Central memory CD8-positive, alpha-beta T cell (primary cell): ENCODE measurements at regions not wholly inside any gene's neighbourhood (a gene's known extent, or its start where the extent isn't known, plus 50 kb on each side); places are given as distances from the start of the nearest gene placed in this dataset.

Experiments used
- ATAC-seq: fragments of 150-1000 bp; cut with Tn5 transposase; replicated peaks from 2 replicates; pipeline ENCODE4 v1.10.0; 2022; ENCODE audit warnings: mild to moderate bottlenecking, moderate FRiP score, moderate number of reproducible peaks; ENCODE audit not compliant: poor library complexity, severe bottlenecking; ENCODE audit errors: extremely low read depth
- DNase-seq, 2 donors: peaks; one replicate each; pipeline ENCODE4 v3.0.0; 2021; ENCODE audit warnings: low spot score in 2 of 2
- H3K27ac Mint-ChIP-seq: one replicate; pipeline ENCODE4 v1.8.0; 2022; ENCODE audit warnings: low read depth, mild to moderate bottlenecking, moderate library complexity, mixed read lengths
- H3K27me3 Mint-ChIP-seq: one replicate; pipeline ENCODE4 v1.8.0; 2022; ENCODE audit warnings: mixed read lengths
- H3K36me3 Mint-ChIP-seq: one replicate; pipeline ENCODE4 v1.8.0; 2022; ENCODE audit warnings: mild to moderate bottlenecking, moderate library complexity, mixed read lengths; ENCODE audit not compliant: insufficient read depth
- H3K4me1 Mint-ChIP-seq: one replicate; pipeline ENCODE4 v1.8.0; 2022; ENCODE audit warnings: mixed read lengths
- H3K4me3 Mint-ChIP-seq: one replicate; pipeline ENCODE4 v1.8.0; 2022; ENCODE audit warnings: mild to moderate bottlenecking, moderate library complexity, mixed read lengths
- H3K9me3 Mint-ChIP-seq: one replicate; pipeline ENCODE4 v1.8.0; 2022; ENCODE audit warnings: mixed read lengths

DNA sequence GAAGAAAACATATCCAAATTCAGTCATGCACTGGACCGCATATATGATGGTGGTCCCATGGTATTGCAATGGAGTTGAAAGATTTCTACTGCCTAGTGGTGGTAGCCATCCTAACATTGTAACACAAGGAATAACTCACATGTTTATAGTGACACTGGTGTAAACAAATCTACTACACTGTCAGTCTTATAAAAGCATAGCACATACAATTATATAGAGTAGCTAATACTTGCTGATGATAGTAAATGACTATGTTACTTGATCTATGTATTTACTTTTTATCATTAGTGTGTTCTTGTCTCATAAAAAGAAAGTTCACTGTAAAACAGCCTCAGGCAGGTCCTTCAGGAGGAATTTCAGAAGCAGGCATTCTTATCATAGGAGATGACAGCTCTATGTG, 96.0 kb upstream of the CDIN1 start:
- H3K36me3 Mint-ChIP-seq: no peaks in the 10 kb centered on the region
- no peak overlapping the region for H3K4me3 Mint-ChIP-seq
- H3K27me3 Mint-ChIP-seq: no peaks in the 10 kb centered on the region
- H3K27ac Mint-ChIP-seq: no peak overlapping the region
- H3K9me3 Mint-ChIP-seq: no peaks in the 10 kb centered on the region
- ATAC-seq (no peak), DNase-seq (no peak)
- no peaks in the 10 kb centered on the region for H3K4me1 Mint-ChIP-seq

DNA sequence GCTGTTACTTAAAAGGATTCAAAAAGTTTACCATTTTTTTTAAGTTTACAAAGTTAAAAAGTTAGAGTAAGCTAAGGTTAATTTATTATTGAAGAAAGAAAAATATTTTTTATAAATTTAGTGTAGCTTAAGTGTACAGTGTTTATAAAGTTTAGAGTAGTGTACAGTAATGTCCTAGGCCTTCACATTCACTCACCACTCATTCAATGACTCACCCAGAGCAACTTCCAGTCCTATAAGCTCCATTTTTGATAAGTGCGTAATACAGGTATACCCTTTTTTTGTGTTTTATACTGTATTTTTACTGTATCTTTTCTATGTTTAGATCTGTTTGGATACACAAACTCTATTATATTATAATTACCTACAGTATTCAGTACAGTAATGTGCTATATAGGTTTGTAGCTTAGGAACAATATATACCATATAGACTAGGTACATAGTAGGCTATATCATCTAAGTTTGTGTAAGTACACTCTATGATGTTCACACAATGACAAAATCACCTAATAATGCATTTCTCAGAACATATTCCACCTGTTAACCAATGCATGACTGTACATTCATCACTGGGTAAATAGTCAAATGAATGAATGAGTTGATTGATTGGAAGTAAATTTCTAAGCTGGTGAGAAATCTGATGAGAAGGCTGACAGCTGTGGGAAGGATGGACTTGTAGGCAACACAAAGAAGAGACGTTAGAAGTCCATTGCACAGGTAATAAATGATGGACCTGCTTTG, 95.2 kb upstream of the CDIN1 start:
- H3K27ac Mint-ChIP-seq: no peak overlapping the region
- H3K36me3 Mint-ChIP-seq: no peaks in the 10 kb centered on the region
- H3K4me3 Mint-ChIP-seq: no peak overlapping the region
- H3K27me3 Mint-ChIP-seq: no peaks in the 10 kb centered on the region
- no peaks in the 10 kb centered on the region for H3K4me1 Mint-ChIP-seq
- H3K9me3 Mint-ChIP-seq: no peaks in the 10 kb centered on the region
- no peak for ATAC-seq
- no peak for DNase-seq

DNA sequence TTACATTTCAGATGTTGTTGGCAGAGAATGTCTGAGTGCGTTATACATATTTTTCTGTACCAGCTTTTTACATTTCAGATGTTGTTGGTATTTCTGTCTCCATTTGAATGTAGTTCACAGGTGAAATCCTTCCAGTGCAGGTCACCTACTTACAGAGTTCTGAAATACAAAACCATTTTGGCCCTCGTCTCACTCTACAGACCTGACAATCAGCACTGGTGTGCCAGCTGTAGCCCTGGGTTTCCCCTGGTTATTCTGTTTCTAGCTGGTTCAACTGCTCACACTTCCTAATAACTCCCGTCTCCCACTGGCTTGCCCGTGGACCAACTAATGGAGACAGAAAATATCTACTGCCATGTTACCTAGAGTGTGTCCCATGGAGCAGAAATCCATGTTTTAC, 87.5 kb upstream of the CDIN1 start:
- Mint-ChIP-seq H3K27me3 (peaks cover 6% of the 10 kb centered on the region), H3K27ac (no peak overlapping the region), H3K4me1 (no peaks in the 10 kb centered on the region), H3K36me3 (peaks cover 2% of the 10 kb centered on the region), H3K4me3 (no peak overlapping the region), H3K9me3 (no peaks in the 10 kb centered on the region)
- DNase-seq (no peak), ATAC-seq (no peak)

DNA sequence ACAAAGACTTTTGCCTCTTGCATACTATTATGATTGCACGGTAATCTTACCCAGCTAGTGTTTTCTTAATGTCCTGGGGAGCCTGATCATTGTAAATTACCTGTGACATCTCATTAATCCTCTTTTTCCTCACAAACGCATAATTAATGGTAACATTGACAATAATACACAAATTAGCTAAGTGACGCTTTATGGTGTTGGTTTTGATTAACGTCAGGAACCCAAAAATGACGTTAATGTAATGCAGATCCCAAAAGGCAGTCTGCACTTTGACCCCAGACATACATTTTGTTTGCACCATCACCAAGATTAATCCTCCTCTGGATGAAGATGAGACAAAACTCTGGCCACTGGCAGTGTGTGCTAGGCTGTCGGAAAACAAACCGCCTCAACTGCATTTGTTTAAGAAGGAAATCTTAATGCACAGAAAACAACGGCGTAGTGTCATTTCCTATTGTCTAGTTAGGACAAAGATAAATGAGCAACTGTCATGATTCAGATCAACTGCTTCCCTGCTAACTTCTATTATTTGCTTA, 83.9 kb upstream of the CDIN1 start:
- peaks cover 2% of the 10 kb centered on the region for H3K36me3 Mint-ChIP-seq
- no peaks in the 10 kb centered on the region for H3K9me3 Mint-ChIP-seq
- ATAC-seq: no peak
- peaks cover 6% of the 10 kb centered on the region for H3K27me3 Mint-ChIP-seq
- no peak overlapping the region for H3K4me3 Mint-ChIP-seq
- no peak overlapping the region for H3K27ac Mint-ChIP-seq
- DNase-seq: no peak
- no peaks in the 10 kb centered on the region for H3K4me1 Mint-ChIP-seq

DNA sequence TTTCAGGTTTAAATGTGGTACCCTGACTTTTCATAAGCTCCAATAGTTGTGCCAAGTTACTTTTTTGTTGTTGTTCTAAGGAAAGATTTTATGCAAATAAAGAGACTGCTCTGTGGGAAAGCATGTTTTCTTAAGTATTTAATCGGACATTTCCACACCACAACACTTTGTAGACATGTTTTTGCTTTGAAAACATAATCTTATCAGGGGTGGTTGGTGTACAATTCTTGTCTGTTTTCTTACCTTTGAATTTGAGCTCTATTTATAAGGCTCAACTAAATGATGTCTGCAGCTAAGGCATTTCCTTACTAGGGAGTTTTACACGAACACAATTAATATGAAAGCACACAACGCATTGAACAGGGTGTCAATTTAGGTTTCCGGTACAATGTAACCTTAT, 81.5 kb upstream of the CDIN1 start:
- Mint-ChIP-seq H3K27ac (no peak overlapping the region), H3K27me3 (peaks cover 12% of the 10 kb centered on the region), H3K9me3 (no peaks in the 10 kb centered on the region), H3K4me1 (no peaks in the 10 kb centered on the region), H3K4me3 (no peak overlapping the region), H3K36me3 (peaks cover 2% of the 10 kb centered on the region)
- ATAC-seq (no peak), DNase-seq (no peak)

DNA sequence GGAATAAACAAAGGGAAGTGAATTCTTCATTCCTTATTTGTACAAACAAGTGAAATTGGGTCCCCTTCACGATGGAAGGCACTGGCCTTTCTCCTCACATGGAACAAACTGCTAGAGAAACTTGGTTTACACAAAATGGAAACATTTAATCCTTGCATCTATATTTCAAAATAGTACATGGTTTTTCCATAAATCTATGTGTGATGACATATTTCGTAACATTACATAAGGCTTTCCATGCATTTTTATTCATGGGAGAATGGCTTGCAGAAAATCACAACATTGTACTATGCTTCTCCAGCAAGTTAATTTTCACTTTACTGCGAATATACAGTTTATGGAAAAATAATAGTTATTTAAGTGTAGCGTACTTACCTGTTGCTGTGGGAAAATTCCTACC, 81.0 kb upstream of the CDIN1 start:
- no peaks in the 10 kb centered on the region for H3K4me1 Mint-ChIP-seq

DNA sequence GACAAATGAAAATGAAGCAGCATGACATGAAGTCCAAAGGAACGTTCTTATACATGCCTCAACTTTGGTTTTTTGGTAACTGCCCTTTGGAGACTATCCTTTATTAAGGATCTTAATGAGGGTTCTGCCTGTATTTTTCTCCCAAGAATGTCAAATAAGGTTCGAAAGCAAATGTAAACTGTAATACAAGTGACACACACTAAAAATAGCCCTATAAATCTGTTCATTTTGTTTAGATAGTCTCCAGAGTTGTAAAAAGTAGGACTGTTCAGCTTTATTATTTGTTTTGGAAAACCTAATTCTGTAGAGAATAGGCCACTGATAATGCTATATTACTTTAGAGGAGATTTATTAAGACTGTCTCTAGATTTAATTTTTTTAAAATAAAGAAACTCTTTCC, 80.5 kb upstream of the CDIN1 start:
- Mint-ChIP-seq H3K4me3 (no peak overlapping the region), H3K27ac (no peak overlapping the region), H3K9me3 (no peaks in the 10 kb centered on the region), H3K36me3 (peaks cover 2% of the 10 kb centered on the region), H3K27me3 (peaks cover 14% of the 10 kb centered on the region), H3K4me1 (no peaks in the 10 kb centered on the region)
- ATAC-seq (no peak), DNase-seq (no peak)

More for the DNA sequence above, 81.0 kb upstream of the CDIN1 start:
- no peak for DNase-seq
- H3K9me3 Mint-ChIP-seq: no peaks in the 10 kb centered on the region
- no peak for ATAC-seq
- H3K27me3 Mint-ChIP-seq: peaks cover 14% of the 10 kb centered on the region
- no peak overlapping the region for H3K27ac Mint-ChIP-seq
- no peak overlapping the region for H3K4me3 Mint-ChIP-seq
- H3K36me3 Mint-ChIP-seq: peaks cover 2% of the 10 kb centered on the region

DNA sequence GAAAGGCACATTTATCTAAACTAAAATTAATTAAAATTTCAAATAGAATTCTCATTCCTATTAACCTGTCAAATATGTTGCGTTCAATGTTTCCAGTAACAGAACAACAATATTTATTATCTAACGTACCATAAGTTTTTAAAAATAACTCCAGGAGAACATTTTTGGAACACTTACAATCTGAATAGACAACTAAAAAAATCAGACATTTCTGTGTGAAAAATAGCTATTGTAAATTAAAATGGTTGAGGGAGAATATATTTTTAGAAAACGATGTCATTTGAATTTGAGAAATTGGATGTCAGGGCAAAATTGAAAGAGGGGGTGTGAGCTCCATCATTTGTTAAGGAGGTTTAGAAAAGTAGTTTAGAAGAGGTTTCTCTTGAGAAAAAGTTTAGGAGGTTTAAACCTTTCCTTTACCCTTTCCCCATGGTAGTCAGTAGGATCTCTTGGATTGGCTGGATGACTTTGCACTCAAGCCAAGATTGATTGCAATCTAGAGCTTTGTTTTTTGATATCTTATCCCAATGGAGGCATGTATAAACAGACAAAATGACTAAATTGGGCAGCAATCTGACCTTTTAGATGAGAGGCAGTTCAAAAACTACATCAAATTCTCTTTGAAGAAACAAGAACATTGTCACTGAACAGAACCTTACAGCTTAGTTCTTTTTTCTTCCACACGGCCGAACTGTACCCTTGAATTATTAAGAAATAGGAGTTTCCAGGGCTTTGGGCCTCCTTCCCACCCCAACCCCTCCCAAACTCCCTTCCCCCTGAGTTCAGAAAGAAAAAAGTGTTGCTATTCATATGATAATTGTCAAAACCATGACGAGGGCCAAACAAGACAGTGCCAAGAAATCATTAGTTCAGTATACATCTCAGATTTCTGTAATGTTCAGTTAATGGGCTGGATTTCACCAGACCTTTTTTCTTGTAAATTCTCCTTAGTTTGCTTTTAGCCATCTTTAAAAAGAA, 79.7 kb upstream of the CDIN1 start:
- H3K9me3 Mint-ChIP-seq: no peaks in the 10 kb centered on the region
- no peaks in the 10 kb centered on the region for H3K4me1 Mint-ChIP-seq
- ATAC-seq: no peak
- no peaks in the 10 kb centered on the region for H3K36me3 Mint-ChIP-seq
- no peak overlapping the region for H3K27ac Mint-ChIP-seq
- no peak overlapping the region for H3K4me3 Mint-ChIP-seq
- H3K27me3 Mint-ChIP-seq: peaks cover 12% of the 10 kb centered on the region
- no peak for DNase-seq

DNA sequence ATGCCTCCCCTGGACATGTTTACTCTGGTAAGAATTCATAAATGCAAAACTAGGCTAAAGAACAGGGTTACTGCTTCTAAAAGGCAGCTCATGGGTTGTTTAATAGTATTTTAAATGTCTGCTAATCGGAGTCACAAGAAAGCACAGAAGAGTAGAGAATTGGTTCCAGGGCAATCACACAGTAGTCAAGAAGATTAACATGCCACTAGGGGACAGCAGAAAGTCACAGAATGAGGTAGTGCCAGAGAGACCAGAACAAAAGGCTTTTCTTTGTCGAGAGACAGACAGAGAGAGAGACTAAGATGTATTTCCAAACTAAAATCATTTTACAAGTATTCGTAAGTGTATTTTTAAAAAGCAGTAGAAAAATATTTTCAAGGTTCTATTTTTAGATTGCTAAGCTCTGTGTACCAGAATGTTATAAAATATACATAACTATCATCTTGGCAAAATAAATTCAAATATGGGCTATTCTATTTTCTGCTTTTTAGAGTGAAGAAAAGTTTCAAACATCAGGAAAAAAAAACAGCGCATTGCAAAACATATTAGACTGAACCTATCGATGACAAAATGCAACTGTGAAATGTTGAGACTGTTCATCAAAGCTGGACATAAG, 78.3 kb upstream of the CDIN1 start:
- DNase-seq (no peak), ATAC-seq (no peak)
- Mint-ChIP-seq H3K4me1 (no peaks in the 10 kb centered on the region), H3K9me3 (no peaks in the 10 kb centered on the region), H3K36me3 (no peaks in the 10 kb centered on the region), H3K27ac (no peak overlapping the region), H3K27me3 (peaks cover 18% of the 10 kb centered on the region), H3K4me3 (no peak overlapping the region)

DNA sequence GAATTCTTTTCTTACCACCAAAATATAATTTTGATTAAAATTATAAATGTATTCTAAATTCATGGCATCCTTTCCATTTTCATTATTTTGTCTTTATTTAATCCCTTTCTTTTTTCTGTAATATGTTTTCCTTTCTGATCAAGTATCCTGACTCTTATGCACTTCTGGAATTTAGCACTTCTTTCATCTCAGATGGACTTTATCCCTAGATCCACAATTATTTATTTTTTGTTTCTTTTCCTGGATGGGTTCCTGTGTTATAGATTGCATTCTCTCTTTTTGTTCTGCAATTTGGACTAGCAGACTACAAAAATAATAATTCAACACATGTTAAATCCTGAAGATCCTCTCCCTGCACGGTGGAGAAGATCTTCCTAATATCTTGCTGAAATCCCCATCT, 76.9 kb upstream of the CDIN1 start:
- ATAC-seq: no peak
- H3K4me1 Mint-ChIP-seq: no peaks in the 10 kb centered on the region
- H3K4me3 Mint-ChIP-seq: no peak overlapping the region
- H3K27me3 Mint-ChIP-seq: peaks cover 18% of the 10 kb centered on the region
- H3K9me3 Mint-ChIP-seq: no peaks in the 10 kb centered on the region
- no peaks in the 10 kb centered on the region for H3K36me3 Mint-ChIP-seq
- no peak for DNase-seq
- no peak overlapping the region for H3K27ac Mint-ChIP-seq

DNA sequence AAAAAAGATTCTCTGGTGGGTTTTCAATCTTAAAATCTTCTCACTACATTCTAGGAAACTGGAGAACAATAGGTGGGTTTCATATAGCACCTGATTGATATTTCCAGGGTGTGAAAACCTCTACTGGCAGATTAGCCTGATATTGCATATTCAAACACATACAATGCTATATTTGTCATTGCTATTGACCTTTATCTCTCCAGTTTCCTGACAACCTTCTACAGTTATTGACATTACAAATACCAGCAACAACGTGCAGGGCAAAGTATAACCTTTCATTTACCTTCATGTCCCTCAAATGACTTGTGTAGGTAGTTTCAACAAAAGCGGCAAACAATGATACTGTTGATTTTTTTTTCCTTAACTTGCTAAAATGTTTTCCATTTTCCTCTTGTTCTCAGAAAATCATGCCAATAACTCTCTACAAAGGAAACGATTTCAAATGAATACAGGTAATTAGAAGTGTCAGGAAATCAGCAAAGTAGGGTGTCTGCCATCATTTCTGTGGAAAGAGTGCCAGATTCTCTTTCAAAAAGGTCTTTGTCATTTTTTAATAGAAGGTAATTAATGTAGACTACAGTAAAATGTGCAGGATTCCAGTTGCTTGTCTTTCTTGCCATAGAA, 72.6 kb upstream of the CDIN1 start:
- Mint-ChIP-seq H3K4me3 (no peak overlapping the region), H3K4me1 (no peaks in the 10 kb centered on the region), H3K36me3 (no peaks in the 10 kb centered on the region), H3K27ac (no peak overlapping the region), H3K27me3 (peaks cover 31% of the 10 kb centered on the region), H3K9me3 (no peaks in the 10 kb centered on the region)
- ATAC-seq (no peak), DNase-seq (no peak)

DNA sequence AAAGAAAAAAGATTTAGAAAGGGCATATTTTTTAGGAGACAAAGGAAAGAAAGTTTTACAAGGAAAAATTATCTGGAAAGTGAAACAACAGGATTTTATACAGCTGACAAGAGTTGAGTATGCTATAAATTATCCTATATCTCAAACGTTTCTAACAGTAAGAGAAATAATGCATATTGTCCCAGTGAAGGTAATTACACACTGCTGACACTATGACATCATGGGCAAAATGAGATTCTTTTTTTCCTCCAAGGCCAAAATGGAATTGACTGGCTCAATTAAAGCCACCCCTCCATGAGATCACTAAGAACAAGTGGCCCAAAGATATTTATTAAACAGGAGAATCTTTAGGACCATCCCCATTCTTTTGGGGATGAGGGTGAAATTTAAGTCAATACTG, 72.0 kb upstream of the CDIN1 start:
- DNase-seq (no peak), ATAC-seq (no peak)
- H3K27ac Mint-ChIP-seq: no peak overlapping the region
- no peaks in the 10 kb centered on the region for H3K9me3 Mint-ChIP-seq
- H3K36me3 Mint-ChIP-seq: no peaks in the 10 kb centered on the region
- H3K4me3 Mint-ChIP-seq: no peak overlapping the region
- peaks cover 30% of the 10 kb centered on the region for H3K27me3 Mint-ChIP-seq
- H3K4me1 Mint-ChIP-seq: no peaks in the 10 kb centered on the region
